ENCODE measurements at regions not wholly inside any gene's neighbourhood (a gene's known extent, or its start where the extent isn't known, plus 50 kb on each side); places are given as distances from the start of the nearest gene placed in this dataset.

- no peak for TF ChIP-seq MYC (IDR thresholded peaks at IDR 0.05; ENCODE audit: low read depth, low read length)
- TF ChIP-seq CTCF (IDR thresholded peaks at IDR 0.05; ENCODE audit: low read depth, low read length), result no peak
- no peak for TF ChIP-seq POLR2A (IDR thresholded peaks at IDR 0.05; ENCODE audit: extremely low read depth, insufficient read length)
- TF ChIP-seq MAX (IDR thresholded peaks at IDR 0.05; ENCODE audit: low read depth, low read length), result no peak
These were observed 99.9 kb upstream of the PRDX6 start for GRCh38 chr1:173377266-173377665.

Data from NB4 (cell line).